ENCODE measurements at regions not wholly inside any gene's neighbourhood (a gene's known extent, or its start where the extent isn't known, plus 50 kb on each side); places are given as distances from the start of the nearest gene placed in this dataset.

- H3K9ac ChIP-seq (ENCODE audit: low read length): no peak overlapping the region
- H3K4me1 ChIP-seq (ENCODE audit: control insufficient read depth in 1 of 2, insufficient read depth in 2 of 2, low read length in 2 of 2): peaks cover 22 to 46% of the 10 kb centered on the region in 2 experiments
- H3K27me3 ChIP-seq (ENCODE audit: insufficient read depth, low read length): no peaks in the 10 kb centered on the region
- no peak overlapping the region for H3K27ac ChIP-seq (ENCODE audit: low read depth, low read length)
- H3K9me3 ChIP-seq (ENCODE audit: control insufficient read depth in 1 of 2, insufficient read depth in 1 of 2, low read depth in 1 of 2, low read length in 2 of 2): no peaks in the 10 kb centered on the region
- ChIA-PET CTCF (interaction anchor here (1.0 to 2.0 kb wide), 7 partner anchors 12 to 223 kb away, joined by 3 to 21 read pairs (median 5); no protein-coding TSS in a partner anchor), RAD21 (ENCODE audit: low non-redundant PET in 1 of 2, low total read pairs in 2 of 2, uncharacterized antibody in 2 of 2, unreplicated experiment in 2 of 2) (interaction anchor here in 1 of 2 experiments (1.9 kb wide), 1 partner anchor 22 kb away, joined by 6 read pairs; no protein-coding TSS in a partner anchor), POLR2A (no interaction called here)
- TF ChIP-seq FOSL1 (IDR thresholded peaks at IDR 0.05; ENCODE audit: low read depth) (no peak), RAD21 (IDR thresholded peaks at IDR 0.05; ENCODE audit: low read depth) (no peak), POLR2AphosphoS5 (IDR thresholded peaks at IDR 0.05; ENCODE audit: low read depth, low read length) (no peak), CEBPB (IDR thresholded peaks at IDR 0.05; ENCODE audit: low read depth) (no peak), ZNF274 (IDR thresholded peaks at IDR 0.05; ENCODE audit: low read depth, low read length) (no peak), ELF1 (IDR thresholded peaks at IDR 0.05; ENCODE audit: borderline replicate concordance, low read depth) (no peak), CTCF (IDR thresholded peaks at IDR 0.05 in 2 of 3, conservative IDR thresholded peaks at IDR 0.05 in 1 of 3; ENCODE audit: borderline replicate concordance in 1 of 3, insufficient read depth in 1 of 3, low read depth in 2 of 3, low read length in 2 of 3) (no peak), SIN3A (IDR thresholded peaks at IDR 0.05; ENCODE audit: low read depth) (no peak), TCF7L2 (IDR thresholded peaks at IDR 0.05; ENCODE audit: borderline replicate concordance, extremely low read depth, insufficient read depth, insufficient read length) (no peak)
- no peak overlapping the region for H2AFZ ChIP-seq (ENCODE audit: low read depth, low read length, poor library complexity, severe bottlenecking)
- DNase-seq (ENCODE audit: low read depth, low spot score): no peak
- H3K36me3 ChIP-seq (ENCODE audit: control insufficient read depth in 1 of 2, insufficient read depth in 2 of 2, low read length in 2 of 2): no peaks in the 10 kb centered on the region
- no peaks in the 10 kb centered on the region for H3K9me2 ChIP-seq (ENCODE audit: insufficient read depth)
- no peak overlapping the region for H3K4me2 ChIP-seq (ENCODE audit: low read length)
- no peaks in the 10 kb centered on the region for H4K20me1 ChIP-seq (ENCODE audit: insufficient read depth)
- no TSS peak for BruUV-seq (replicated peaks)
- intact Hi-C loops (cut with micrococcal nuclease): no loop called here
- H3K79me2 ChIP-seq (ENCODE audit: insufficient read depth, low read length): peaks cover 17% of the 10 kb centered on the region
- H3K4me3 ChIP-seq (replicated peaks in 1 of 2; ENCODE audit: low read depth in 1 of 2, low read length in 2 of 2): no peak overlapping the region
- no peak for ATAC-seq
Measured at GRCh38 chr3:159782724-159783421, 205.8 kb upstream of the IL12A start.

Data from HCT116 (cell line).